HCT116 (cell line): ENCODE measurements at regions not wholly inside any gene's neighbourhood (a gene's known extent, or its start where the extent isn't known, plus 50 kb on each side); places are given as distances from the start of the nearest gene placed in this dataset.

Source experiments
- ATAC-seq: fragments of 200-7000 bp; cut with Tn5 transposase; 2 replicates; pipeline ENCODE4 v1.9.1; 2020; ENCODE audit warnings: mild to moderate bottlenecking, moderate library complexity
- BruUV-seq: library from RNA; stranded (reverse); fragments of 400-500 nt; replicated peaks from 2 replicates; lab custom pipeline; 2021; lab: Mats Ljungman, UMichigan
- CTCF ChIA-PET: fragments of 300-600 bp; sonication (Branson Sonifier 250); formaldehyde crosslinking; loops from one replicate; lab custom pipeline; 2021; ENCODE audit warnings: antibody characterized with exemption; lab: Charles Lee
- POLR2A ChIA-PET: fragments of 300-600, 350-600 bp; sonication (Branson Sonifier 250); formaldehyde crosslinking; loops from one replicate; lab custom pipeline; 2021; ENCODE audit warnings: antibody characterized with exemption; lab: Charles Lee
- RAD21 ChIA-PET, 2 experiments: fragments of 300-600 bp; sonication (Branson Sonifier 250); formaldehyde crosslinking; loops; one replicate each; lab custom pipeline; 2023; ENCODE audit warnings: low total read pairs in 2 of 2; ENCODE audit not compliant: uncharacterized antibody in 2 of 2, unreplicated experiment in 2 of 2, low non-redundant PET in 1 of 2; lab: Charles Lee
- DNase-seq: peaks from one replicate; pipeline ENCODE4 v3.0.0-alpha.2; 2010; ENCODE audit warnings: low read depth, low spot score
- H2AFZ ChIP-seq: fragments of 200-600 bp; shearing (Covaris generic), sonication (generic); 2 replicates; pipeline ENCODE4 v1.6.1; 2017; ENCODE audit warnings: low read depth, mixed run types, mixed read lengths, antibody characterized with exemption, low read length; ENCODE audit not compliant: poor library complexity, severe bottlenecking
- H3K27ac ChIP-seq: 2 replicates; pipeline ENCODE4 v1.5.1; 2012; ENCODE audit warnings: low read depth, low read length
- H3K27me3 ChIP-seq: fragments of 200-600 bp; sonication (generic); 2 replicates; pipeline ENCODE4 v1.6.1; 2016; ENCODE audit warnings: mixed run types, low read length, mixed read lengths; ENCODE audit not compliant: insufficient read depth
- H3K36me3 ChIP-seq, 2 experiments: fragments of 200-500 bp in 1 of 2; fragments of 200-600 bp in 1 of 2; sonication (Bioruptor generic) in 1 of 2; sonication (generic) in 1 of 2; 2 replicates each; pipeline versions ENCODE4 v1.5.1 to v1.6.1; 2014 to 2016; ENCODE audit warnings: low read length in 2 of 2, inconsistent platforms in 1 of 2, mixed read lengths in 1 of 2, mixed run types in 1 of 2; ENCODE audit not compliant: insufficient read depth in 2 of 2, control insufficient read depth in 1 of 2
- H3K4me1 ChIP-seq, 2 experiments: fragments of 200-600 bp in 1 of 2; sonication (generic) in 1 of 2; 2 replicates each; pipeline versions ENCODE4 v1.5.1 to v1.6.1; 2012 to 2017; ENCODE audit warnings: low read length in 2 of 2, inconsistent platforms in 1 of 2, mild to moderate bottlenecking in 1 of 2, mixed read lengths in 1 of 2, mixed run types in 1 of 2, moderate library complexity in 1 of 2; ENCODE audit not compliant: insufficient read depth in 2 of 2, control insufficient read depth in 1 of 2
- H3K4me2 ChIP-seq: fragments of 200-600 bp; sonication (generic); 2 replicates; pipeline ENCODE4 v1.6.1; 2017; ENCODE audit warnings: mixed run types, low read length, mixed read lengths
- H3K4me3 ChIP-seq, 2 experiments: fragments of 200-600 bp in 1 of 2; sonication (generic) in 1 of 2; replicated peaks in 1 of 2; 2 replicates each; pipeline ENCODE4 v1.5.1; 2011 to 2016; ENCODE audit warnings: low read length in 2 of 2, control low read depth in 1 of 2, low read depth in 1 of 2, mild to moderate bottlenecking in 1 of 2, mixed read lengths in 1 of 2, mixed run types in 1 of 2
- H3K79me2 ChIP-seq: fragments of 200-600 bp; sonication (generic); 2 replicates; pipeline ENCODE4 v1.6.1; 2017; ENCODE audit warnings: mild to moderate bottlenecking, mixed run types, low read length, moderate library complexity, mixed read lengths; ENCODE audit not compliant: insufficient read depth
- H3K9ac ChIP-seq: fragments of 200-600 bp; sonication (generic); 2 replicates; pipeline ENCODE4 v1.6.1; 2016; ENCODE audit warnings: low read length, mixed read lengths
- H3K9me2 ChIP-seq: fragments of 200-600 bp; sonication (generic), shearing (Covaris generic); 2 replicates; pipeline ENCODE4 v1.6.1; 2017; ENCODE audit warnings: mixed run types, mild to moderate bottlenecking, moderate library complexity; ENCODE audit not compliant: insufficient read depth
- H3K9me3 ChIP-seq, 2 experiments: fragments of 200-500 bp in 1 of 2; fragments of 200-600 bp in 1 of 2; sonication (Bioruptor generic) in 1 of 2; sonication (generic) in 1 of 2; 2 replicates each; pipeline ENCODE4 v1.6.1; 2014 to 2017; ENCODE audit warnings: low read length in 2 of 2, mixed read lengths in 2 of 2, inconsistent platforms in 1 of 2, low read depth in 1 of 2, mild to moderate bottlenecking in 1 of 2, mixed run types in 1 of 2, moderate library complexity in 1 of 2; ENCODE audit not compliant: control insufficient read depth in 1 of 2, insufficient read depth in 1 of 2
- H4K20me1 ChIP-seq: fragments of 200-600 bp; sonication (generic), shearing (Covaris generic); 2 replicates; pipeline ENCODE4 v1.6.1; 2017; ENCODE audit warnings: mixed run types, mild to moderate bottlenecking, moderate library complexity; ENCODE audit not compliant: insufficient read depth
- ATF3 ChIP-seq: IDR thresholded peaks from 2 replicates; pipeline ENCODE4 v1.6.1; 2012
- CTCF ChIP-seq, 3 experiments: fragments of 200-600 bp in 1 of 3; sonication (generic) in 1 of 3; IDR thresholded peaks in 2 of 3; conservative IDR thresholded peaks in 1 of 3; 2 replicates each; pipeline ENCODE4 v1.5.1; 2012 to 2017; ENCODE audit warnings: low read depth in 2 of 3, low read length in 2 of 3, antibody characterized with exemption in 1 of 3, borderline replicate concordance in 1 of 3, control low read depth in 1 of 3, mild to moderate bottlenecking in 1 of 3, mixed read lengths in 1 of 3, mixed run types in 1 of 3, moderate library complexity in 1 of 3; ENCODE audit not compliant: insufficient read depth in 1 of 3
- EGR1 ChIP-seq: IDR thresholded peaks from 2 replicates; pipeline ENCODE4 v1.6.1; 2012; ENCODE audit warnings: low read depth
- EZH2 ChIP-seq: fragments of 200-600 bp; sonication (generic); IDR thresholded peaks from 2 replicates; pipeline ENCODE4 v1.6.1; 2017; ENCODE audit warnings: antibody characterized with exemption, mixed run types
- JUND ChIP-seq: IDR thresholded peaks from 2 replicates; pipeline ENCODE4 v1.6.1; 2012
- MAX ChIP-seq: IDR thresholded peaks from 2 replicates; pipeline ENCODE4 v1.6.1; 2012
- POLR2A ChIP-seq: IDR thresholded peaks from 2 replicates; pipeline ENCODE4 v1.7.0; 2011; ENCODE audit warnings: borderline replicate concordance; ENCODE audit not compliant: insufficient read depth, insufficient read length; ENCODE audit errors: extremely low read depth
- RAD21 ChIP-seq: IDR thresholded peaks from 2 replicates; pipeline ENCODE4 v1.6.1; 2012; ENCODE audit warnings: low read depth, mild to moderate bottlenecking
- REST ChIP-seq: IDR thresholded peaks from 2 replicates; pipeline ENCODE4 v1.6.1; 2012; ENCODE audit warnings: low read depth
- SIN3A ChIP-seq: IDR thresholded peaks from 2 replicates; pipeline ENCODE4 v1.6.1; 2012; ENCODE audit warnings: low read depth
- YY1 ChIP-seq: IDR thresholded peaks from 2 replicates; pipeline ENCODE4 v1.6.1; 2011; ENCODE audit warnings: low read length, low read depth, moderate library complexity, mild to moderate bottlenecking; ENCODE audit not compliant: insufficient replicate concordance; ENCODE audit errors: extremely low read depth
- intact Hi-C: fragments of 100-400 bp; cut with micrococcal nuclease; formaldehyde crosslinking; loops from 2 replicates; pipeline ENCODE4 v1.10.0; 2022

- Histone ChIP-seq H3K79me2 (no peaks in the 10 kb centered on the region), H2AFZ (no peak overlapping the region), H3K9me2 (no peaks in the 10 kb centered on the region), H3K9ac (no peak overlapping the region), H3K4me3 (no peak overlapping the region), H3K27ac (no peak overlapping the region), H4K20me1 (no peaks in the 10 kb centered on the region), H3K4me2 (no peak overlapping the region), H3K27me3 (no peaks in the 10 kb centered on the region), H3K36me3 (no peaks in the 10 kb centered on the region), H3K4me1 (no peaks in the 10 kb centered on the region), H3K9me3 (no peaks in the 10 kb centered on the region)
- DNase-seq, result no peak
- BruUV-seq, result no TSS peak
- intact Hi-C loops, result no loop called here
- CTCF ChIA-PET, result no interaction called here
- TF ChIP-seq POLR2A (no peak), EZH2 (no peak), MAX (no peak), REST (no peak), EGR1 (no peak)
- ATAC-seq, result no peak
- RAD21 ChIA-PET, result no interaction called here
- POLR2A ChIA-PET, result no interaction called here
These were observed 181.8 kb upstream of the CCNH start for GRCh38 chr5:87594566-87594965.

GRCh38 chr5:87589587-87589986 lies 176.9 kb upstream of the CCNH start:
- Histone ChIP-seq H4K20me1 (no peaks in the 10 kb centered on the region), H3K4me1 (no peaks in the 10 kb centered on the region), H3K4me3 (no peak overlapping the region), H3K27me3 (no peaks in the 10 kb centered on the region), H3K4me2 (no peak overlapping the region), H2AFZ (no peak overlapping the region), H3K9me2 (no peaks in the 10 kb centered on the region), H3K9me3 (no peaks in the 10 kb centered on the region), H3K79me2 (no peaks in the 10 kb centered on the region), H3K36me3 (no peaks in the 10 kb centered on the region), H3K9ac (no peak overlapping the region), H3K27ac (no peak overlapping the region)
- ChIA-PET CTCF (no interaction called here), RAD21 (no interaction called here), POLR2A (no interaction called here)
- DNase-seq (no peak), ATAC-seq (no peak)
- TF ChIP-seq MAX (no peak), CTCF (IDR thresholded peaks at IDR 0.05 in 2 of 3, conservative IDR thresholded peaks at IDR 0.05 in 1 of 3; ENCODE audit: borderline replicate concordance in 1 of 3, insufficient read depth in 1 of 3, low read depth in 2 of 3, low read length in 2 of 3) (no peak), JUND (no peak), ATF3 (no peak), YY1 (no peak), RAD21 (no peak), SIN3A (no peak)
- intact Hi-C loops, result no loop called here
- BruUV-seq, result no TSS peak
